Parathyroid adenoma (tissue), 2 donors: ENCODE measurements at regions not wholly inside any gene's neighbourhood (a gene's known extent, or its start where the extent isn't known, plus 50 kb on each side); places are given as distances from the start of the nearest gene placed in this dataset.

Experiments
- H2AFZ ChIP-seq: fragments of 300-600 bp; sonication (generic); one replicate; pipeline ENCODE4 v1.7.0; 2017; ENCODE audit warnings: antibody characterized with exemption, mild to moderate bottlenecking
- H3K27ac ChIP-seq: fragments of 300-600 bp; sonication (generic); one replicate; pipeline ENCODE4 v1.7.0; 2017
- H3K27me3 ChIP-seq: fragments of 300-600 bp; sonication (generic); one replicate; pipeline ENCODE4 v1.7.0; 2017; ENCODE audit warnings: low read length; ENCODE audit not compliant: control insufficient read depth, insufficient read depth
- H3K36me3 ChIP-seq: fragments of 300-600 bp; sonication (generic); one replicate; pipeline ENCODE4 v1.7.0; 2017; ENCODE audit warnings: low read length; ENCODE audit not compliant: control insufficient read depth, insufficient read depth
- H3K4me1 ChIP-seq: fragments of 300-600 bp; sonication (generic); one replicate; pipeline ENCODE4 v1.7.0; 2017; ENCODE audit warnings: control low read depth
- H3K4me2 ChIP-seq: fragments of 300-600 bp; sonication (generic); one replicate; pipeline ENCODE4 v1.7.0; 2017; ENCODE audit warnings: low read length
- H3K4me3 ChIP-seq: fragments of 300-600 bp; sonication (generic); one replicate; pipeline ENCODE4 v1.7.0; 2017; ENCODE audit warnings: low read depth, low read length
- H3K79me2 ChIP-seq: fragments of 300-600 bp; sonication (generic); one replicate; pipeline ENCODE4 v1.7.0; 2017; ENCODE audit warnings: control low read depth
- H3K9ac ChIP-seq: fragments of 300-600 bp; sonication (generic); one replicate; pipeline ENCODE4 v1.7.0; 2017; ENCODE audit warnings: mild to moderate bottlenecking
- H3K9me3 ChIP-seq: fragments of 300-600 bp; sonication (generic); one replicate; pipeline ENCODE4 v1.7.0; 2017; ENCODE audit warnings: low read length; ENCODE audit not compliant: control insufficient read depth
- CTCF ChIP-seq: fragments of 300-600 bp; sonication (generic); IDR thresholded peaks from one replicate; pipeline ENCODE4 v1.7.0; 2017; ENCODE audit warnings: antibody characterized with exemption, mild to moderate bottlenecking
- donor health status: primary hyperparathyroidism.

GRCh38 chr1:196160066-196160795 is 448.0 kb downstream of the KCNT2 start:
- Histone ChIP-seq H3K36me3 (no peaks in the 10 kb centered on the region), H3K4me3 (no peak overlapping the region), H3K27me3 (no peaks in the 10 kb centered on the region), H3K9ac (no peak overlapping the region), H3K4me1 (no peaks in the 10 kb centered on the region), H2AFZ (no peak overlapping the region), H3K9me3 (no peaks in the 10 kb centered on the region), H3K79me2 (no peaks in the 10 kb centered on the region), H3K4me2 (no peak overlapping the region), H3K27ac (no peak overlapping the region)
- no peak for TF ChIP-seq CTCF

- H3K9ac ChIP-seq = no peak overlapping the region
- H3K9me3 ChIP-seq = no peaks in the 10 kb centered on the region
- no peaks in the 10 kb centered on the region for H3K36me3 ChIP-seq
- no peak overlapping the region for H3K4me3 ChIP-seq
- no peak overlapping the region for H2AFZ ChIP-seq
- no peaks in the 10 kb centered on the region for H3K4me1 ChIP-seq
- no peak for TF ChIP-seq CTCF
- no peak overlapping the region for H3K4me2 ChIP-seq
- H3K79me2 ChIP-seq = no peaks in the 10 kb centered on the region
- no peak overlapping the region for H3K27ac ChIP-seq
- H3K27me3 ChIP-seq = no peaks in the 10 kb centered on the region
These were observed 452.7 kb downstream of the KCNT2 start for GRCh38 chr1:196155586-196155985.

- H3K27ac ChIP-seq = no peak overlapping the region
- H3K4me1 ChIP-seq = no peaks in the 10 kb centered on the region
- H3K79me2 ChIP-seq = no peaks in the 10 kb centered on the region
- no peak overlapping the region for H2AFZ ChIP-seq
- no peak overlapping the region for H3K4me2 ChIP-seq
- no peaks in the 10 kb centered on the region for H3K36me3 ChIP-seq
- no peaks in the 10 kb centered on the region for H3K27me3 ChIP-seq
- no peaks in the 10 kb centered on the region for H3K9me3 ChIP-seq
- H3K9ac ChIP-seq = no peak overlapping the region
- no peak overlapping the region for H3K4me3 ChIP-seq
- TF ChIP-seq CTCF = no peak
These were observed 455.3 kb downstream of the KCNT2 start for GRCh38 chr1:196152975-196153374.

GRCh38 chr1:196152086-196152485 is 456.2 kb downstream of the KCNT2 start:
- Histone ChIP-seq H3K9ac (no peak overlapping the region), H3K27me3 (no peaks in the 10 kb centered on the region), H3K27ac (no peak overlapping the region), H3K36me3 (no peaks in the 10 kb centered on the region), H3K4me2 (no peak overlapping the region), H2AFZ (no peak overlapping the region), H3K4me3 (no peak overlapping the region), H3K4me1 (no peaks in the 10 kb centered on the region), H3K9me3 (no peaks in the 10 kb centered on the region), H3K79me2 (no peaks in the 10 kb centered on the region)
- TF ChIP-seq CTCF = no peak

GRCh38 chr1:196148367-196148970 is 459.8 kb downstream of the KCNT2 start:
- H3K4me1 ChIP-seq = no peaks in the 10 kb centered on the region
- H3K79me2 ChIP-seq = no peaks in the 10 kb centered on the region
- no peaks in the 10 kb centered on the region for H3K27me3 ChIP-seq
- H2AFZ ChIP-seq = no peak overlapping the region
- no peaks in the 10 kb centered on the region for H3K9me3 ChIP-seq
- no peaks in the 10 kb centered on the region for H3K36me3 ChIP-seq
- TF ChIP-seq CTCF = peak; percentile 20
- H3K9ac ChIP-seq = no peak overlapping the region
- no peak overlapping the region for H3K4me2 ChIP-seq
- no peak overlapping the region for H3K4me3 ChIP-seq
- H3K27ac ChIP-seq = no peak overlapping the region
